Osteoblast (primary cell): ENCODE measurements at regions not wholly inside any gene's neighbourhood (a gene's known extent, or its start where the extent isn't known, plus 50 kb on each side); places are given as distances from the start of the nearest gene placed in this dataset.

Experiments
- DNase-seq: peaks from one replicate; pipeline ENCODE4 v3.0.0; 2011; ENCODE audit warnings: low spot score, mixed read lengths; ENCODE audit not compliant: insufficient read length; ENCODE audit errors: missing footprints
- H2AFZ ChIP-seq: 2 replicates; pipeline ENCODE4 v1.6.0; 2011; ENCODE audit warnings: mild to moderate bottlenecking, low read length
- H3K27ac ChIP-seq: 2 replicates; pipeline ENCODE4 v1.5.1; 2011; ENCODE audit warnings: mild to moderate bottlenecking, low read depth, low read length, moderate library complexity
- H3K27me3 ChIP-seq: 2 replicates; pipeline ENCODE4 v1.6.0; 2012; ENCODE audit warnings: mild to moderate bottlenecking, control low read depth, inconsistent platforms, low read length, moderate library complexity; ENCODE audit not compliant: insufficient read depth
- H3K36me3 ChIP-seq: 2 replicates; pipeline ENCODE4 v1.5.1; 2011; ENCODE audit warnings: mild to moderate bottlenecking, low read length, control low read depth, moderate library complexity; ENCODE audit not compliant: insufficient read depth
- H3K4me1 ChIP-seq: 2 replicates; pipeline ENCODE4 v1.5.1; 2011; ENCODE audit warnings: mild to moderate bottlenecking, low read length, control low read depth, moderate library complexity; ENCODE audit not compliant: insufficient read depth
- H3K4me2 ChIP-seq: 2 replicates; pipeline ENCODE4 v1.6.0; 2011; ENCODE audit warnings: mild to moderate bottlenecking, low read length; ENCODE audit not compliant: insufficient read depth
- H3K4me3 ChIP-seq: fragments of 200-600 bp; sonication (generic); 3 replicates; pipeline ENCODE4 v1.5.1; 2012; ENCODE audit warnings: mild to moderate bottlenecking, low read length, inconsistent platforms; ENCODE audit not compliant: insufficient read depth
- H3K79me2 ChIP-seq: 2 replicates; pipeline ENCODE4 v1.6.0; 2012; ENCODE audit warnings: mild to moderate bottlenecking, low read length, control low read depth, inconsistent platforms; ENCODE audit not compliant: insufficient read depth
- H3K9me3 ChIP-seq: 2 replicates; pipeline ENCODE4 v1.5.1; 2011; ENCODE audit warnings: low read depth, low read length, control low read depth
- H4K20me1 ChIP-seq: 2 replicates; pipeline ENCODE4 v1.6.0; 2012; ENCODE audit warnings: mild to moderate bottlenecking, low read length, control low read depth; ENCODE audit not compliant: insufficient read depth
- CTCF ChIP-seq: IDR thresholded peaks from 2 replicates; pipeline ENCODE4 v1.5.1; 2011; ENCODE audit warnings: mild to moderate bottlenecking, low read depth, low read length, moderate library complexity; ENCODE audit errors: extremely low read depth

- Histone ChIP-seq H3K79me2 (no peaks in the 10 kb centered on the region), H4K20me1 (no peaks in the 10 kb centered on the region), H3K27ac (no peak overlapping the region), H3K36me3 (no peaks in the 10 kb centered on the region), H3K9me3 (no peaks in the 10 kb centered on the region), H3K4me1 (no peaks in the 10 kb centered on the region), H3K4me2 (no peak overlapping the region), H3K27me3 (no peaks in the 10 kb centered on the region), H3K4me3 (no peak overlapping the region), H2AFZ (no peak overlapping the region)
- peak; percentile 71 for DNase-seq
- no peak for TF ChIP-seq CTCF
Observed at GRCh38 chr5:2181149-2181548, 298.4 kb upstream of the IRX4 start.

GRCh38 chr5:2180456-2180855 lies 297.7 kb upstream of the IRX4 start:
- no peak overlapping the region for H3K4me3 ChIP-seq
- no peak overlapping the region for H3K4me2 ChIP-seq
- H3K27ac ChIP-seq = no peak overlapping the region
- no peaks in the 10 kb centered on the region for H3K79me2 ChIP-seq
- peak; percentile 13 for DNase-seq
- no peaks in the 10 kb centered on the region for H3K4me1 ChIP-seq
- H3K9me3 ChIP-seq = no peaks in the 10 kb centered on the region
- no peaks in the 10 kb centered on the region for H3K27me3 ChIP-seq
- H4K20me1 ChIP-seq = no peaks in the 10 kb centered on the region
- H3K36me3 ChIP-seq = no peaks in the 10 kb centered on the region
- TF ChIP-seq CTCF = no peak
- no peak overlapping the region for H2AFZ ChIP-seq

- H3K9me3 ChIP-seq = no peaks in the 10 kb centered on the region
- H3K4me1 ChIP-seq = no peaks in the 10 kb centered on the region
- no peak overlapping the region for H2AFZ ChIP-seq
Observed at GRCh38 chr5:2179861-2180260, 297.1 kb upstream of the IRX4 start.

GRCh38 chr5:2178528-2178927 lies 295.8 kb upstream of the IRX4 start:
- no peaks in the 10 kb centered on the region for H3K4me1 ChIP-seq
- no peaks in the 10 kb centered on the region for H3K79me2 ChIP-seq
- no peaks in the 10 kb centered on the region for H3K27me3 ChIP-seq
- H3K27ac ChIP-seq = no peak overlapping the region
- no peak for TF ChIP-seq CTCF
- H3K36me3 ChIP-seq = no peaks in the 10 kb centered on the region
- H3K9me3 ChIP-seq = no peaks in the 10 kb centered on the region
- H3K4me2 ChIP-seq = no peak overlapping the region
- H2AFZ ChIP-seq = no peak overlapping the region
- no peaks in the 10 kb centered on the region for H4K20me1 ChIP-seq
- DNase-seq = no peak
- H3K4me3 ChIP-seq = no peak overlapping the region

More at GRCh38 chr5:2179861-2180260, 297.1 kb upstream of the IRX4 start:
- Histone ChIP-seq H3K36me3 (no peaks in the 10 kb centered on the region), H3K27ac (no peak overlapping the region), H3K4me2 (no peak overlapping the region), H3K27me3 (no peaks in the 10 kb centered on the region), H3K4me3 (no peak overlapping the region), H4K20me1 (no peaks in the 10 kb centered on the region), H3K79me2 (no peaks in the 10 kb centered on the region)
- DNase-seq = no peak
- no peak for TF ChIP-seq CTCF
